ENCODE measurements at regions not wholly inside any gene's neighbourhood (a gene's known extent, or its start where the extent isn't known, plus 50 kb on each side); places are given as distances from the start of the nearest gene placed in this dataset.
"Not testable (repeated sequence)": the region's sequence is repeated elsewhere in the genome, so short reads cannot be mapped to it uniquely, and the experiment has no call there.

- no peak for DNase-seq (ENCODE audit: extremely low read depth, low read depth)
- no peak for TF ChIP-seq CTCF (IDR thresholded peaks at IDR 0.05; ENCODE audit: low read depth, low read length)
Measured at GRCh38 chr4:77446601-77447000, 159.0 kb upstream of the CXCL13 start.

- DNase-seq (ENCODE audit: extremely low read depth, low read depth), result no peak
- no peak for TF ChIP-seq CTCF (IDR thresholded peaks at IDR 0.05; ENCODE audit: low read depth, low read length)
Measured at GRCh38 chr4:77449171-77449570, 156.4 kb upstream of the CXCL13 start.

GRCh38 chr4:77450006-77450405, 155.6 kb upstream of the CXCL13 start:
- no peak for DNase-seq (ENCODE audit: extremely low read depth, low read depth)
- no peak for TF ChIP-seq CTCF (IDR thresholded peaks at IDR 0.05; ENCODE audit: low read depth, low read length)

GRCh38 chr4:77451530-77451929, 154.1 kb upstream of the CXCL13 start:
- TF ChIP-seq CTCF (IDR thresholded peaks at IDR 0.05; ENCODE audit: low read depth, low read length), result no peak
- DNase-seq (ENCODE audit: extremely low read depth, low read depth), result no peak

GRCh38 chr4:77452117-77452516, 153.5 kb upstream of the CXCL13 start:
- not testable (repeated sequence) for DNase-seq (ENCODE audit: extremely low read depth, low read depth)

DNA sequence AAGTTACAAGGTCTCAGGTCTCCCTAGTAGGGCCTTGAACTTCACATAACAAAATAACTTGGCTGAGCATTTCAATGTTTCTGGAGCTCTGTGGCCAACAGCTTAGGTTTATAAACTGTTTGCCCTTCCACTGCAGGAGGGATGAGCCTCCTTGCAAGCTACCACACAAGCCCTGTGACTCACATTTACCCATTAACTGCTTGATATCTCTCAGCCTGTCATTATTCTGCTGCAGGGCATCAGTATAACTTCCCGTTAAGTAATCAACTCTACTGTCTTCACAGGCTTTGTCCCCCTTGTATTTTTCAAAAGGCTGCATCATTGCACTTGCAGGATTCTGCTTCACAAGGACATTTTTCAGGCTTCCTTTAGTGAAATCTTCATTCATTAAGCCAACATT, 151.7 kb upstream of the CXCL13 start:
- TF ChIP-seq CTCF (IDR thresholded peaks at IDR 0.05; ENCODE audit: low read depth, low read length), result no peak
- DNase-seq (ENCODE audit: extremely low read depth, low read depth), result no peak

DNA sequence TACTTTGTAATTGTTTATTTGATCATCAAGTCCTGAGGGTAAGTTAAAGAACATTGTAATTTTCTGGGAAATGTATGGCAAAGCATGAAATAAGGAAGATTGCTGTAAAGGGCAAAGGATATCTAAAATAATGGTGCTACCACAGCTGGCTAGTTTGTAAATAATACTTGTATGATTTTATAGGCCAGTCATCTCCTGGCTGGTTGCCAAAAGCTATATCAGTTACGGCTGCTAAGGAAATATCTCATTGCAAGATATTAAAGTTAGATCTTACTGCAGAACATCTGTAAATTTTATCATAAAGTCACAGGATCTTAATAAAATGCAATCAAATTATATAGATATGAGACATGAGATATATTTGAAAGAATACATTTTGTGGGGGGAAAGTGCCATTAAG, 150.8 kb upstream of the CXCL13 start:
- TF ChIP-seq CTCF (IDR thresholded peaks at IDR 0.05; ENCODE audit: low read depth, low read length), result no peak
- no peak for DNase-seq (ENCODE audit: extremely low read depth, low read depth)

GRCh38 chr4:77464100-77464499, 141.5 kb upstream of the CXCL13 start:
- DNase-seq (ENCODE audit: extremely low read depth, low read depth), result not testable (repeated sequence)

DNA sequence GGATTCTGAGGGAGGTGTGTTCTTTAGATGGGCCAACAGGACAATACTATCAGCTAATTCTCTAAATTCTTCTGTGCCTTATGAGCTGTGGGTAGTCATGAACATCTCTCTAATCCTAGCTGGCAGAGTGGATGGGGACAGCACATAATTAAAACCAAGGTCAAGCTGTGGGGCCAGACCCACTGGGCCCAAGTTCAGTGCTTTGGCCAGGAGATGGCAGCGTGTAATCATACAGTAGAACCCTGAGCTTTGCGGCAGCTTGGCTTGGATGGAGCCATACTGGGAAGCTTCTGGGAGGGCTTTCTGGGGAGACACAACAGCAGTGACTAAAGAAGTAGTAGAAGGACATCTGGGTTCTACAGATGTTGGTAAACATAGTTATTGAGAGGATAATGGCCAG, 140.3 kb upstream of the CXCL13 start:
- DNase-seq (ENCODE audit: extremely low read depth, low read depth), result no peak
- peak; percentile 69 for TF ChIP-seq CTCF (IDR thresholded peaks at IDR 0.05; ENCODE audit: low read depth, low read length)
